AG04450 (cell line): ENCODE measurements at regions not wholly inside any gene's neighbourhood (a gene's known extent, or its start where the extent isn't known, plus 50 kb on each side); places are given as distances from the start of the nearest gene placed in this dataset.

Source experiments
- CTCF ChIA-PET: fragments of 300-600, 350-600 bp; formaldehyde crosslinking; extraction: SDS; loops from one replicate; lab custom pipeline; 2022; ENCODE audit warnings: antibody characterized with exemption, inconsistent platforms; lab: Charles Lee
- POLR2A ChIA-PET: fragments of 350-600 bp; formaldehyde crosslinking; extraction: SDS; loops from one replicate; lab custom pipeline; 2021; ENCODE audit warnings: antibody characterized with exemption, inconsistent platforms; lab: Yijun Ruan, JAX
- DNase-seq: peaks from one replicate; pipeline ENCODE4 v3.0.0-alpha.2; 2011; ENCODE audit warnings: low read depth, low spot score
- H3K27ac ChIP-seq: one replicate; pipeline ENCODE4 v1.5.1; 2012; ENCODE audit warnings: low read depth, low read length, control low read depth
- H3K27me3 ChIP-seq: one replicate; pipeline ENCODE4 v1.6.0; 2012; ENCODE audit warnings: low read length; ENCODE audit not compliant: control insufficient read depth, insufficient read depth
- H3K4me3 ChIP-seq: 2 replicates; pipeline ENCODE4 v1.5.1; 2011; ENCODE audit warnings: mild to moderate bottlenecking, low read depth, low read length, control low read depth
- H3K9me3 ChIP-seq: 2 replicates; pipeline ENCODE4 v1.5.1; 2012; ENCODE audit warnings: low read length; ENCODE audit not compliant: control insufficient read depth, insufficient read depth
- TF ChIP-seq, protein P1 (sequence below): IDR thresholded peaks from 2 replicates; pipeline ENCODE4 v1.5.1; 2011; ENCODE audit warnings: low read depth, low read length, control low read depth, inconsistent platforms

DNA sequence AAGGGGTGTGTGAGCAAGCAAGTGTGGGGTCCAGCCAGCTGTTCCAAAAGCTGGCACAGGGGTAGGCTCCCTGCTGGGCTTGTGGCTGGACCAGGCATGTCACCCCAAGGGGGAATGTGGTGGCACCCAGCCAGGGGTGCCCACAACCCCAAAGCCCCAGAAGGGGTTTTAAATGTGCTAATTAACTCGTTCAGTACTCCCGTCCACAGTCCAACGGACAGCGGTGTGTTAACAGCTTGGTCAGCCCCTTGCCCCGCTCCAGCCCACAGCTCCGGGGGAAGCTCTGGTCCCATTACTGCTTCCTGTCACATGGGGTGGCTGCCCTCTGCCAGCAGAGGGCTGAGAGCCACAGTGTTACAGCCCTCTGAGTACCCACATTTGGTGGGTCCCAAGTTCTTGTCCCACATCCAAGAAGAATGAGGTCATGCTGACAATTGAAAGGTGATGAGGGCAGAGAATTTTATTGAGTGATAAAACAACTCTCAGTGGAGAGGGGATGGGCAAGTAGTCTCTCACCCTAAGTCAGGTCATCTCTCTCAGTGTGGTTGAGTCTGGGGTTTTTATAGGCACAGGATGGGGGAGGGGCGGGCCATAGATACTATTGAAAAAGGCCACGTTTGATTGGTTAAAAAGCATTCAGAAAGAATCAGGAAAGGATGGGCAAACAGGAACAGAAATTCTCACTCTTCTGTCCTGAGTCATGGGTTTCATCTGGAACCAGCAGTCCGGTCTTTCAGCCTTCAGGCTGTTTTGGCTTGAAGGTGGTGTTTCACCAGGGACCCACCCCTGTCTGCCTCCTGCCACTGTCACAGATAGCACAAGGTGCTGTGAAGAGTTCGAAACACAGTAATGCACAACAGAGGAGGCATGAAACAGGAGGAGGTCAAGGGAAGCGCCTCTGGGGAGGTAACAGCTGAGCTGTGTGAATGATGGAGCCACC is 238.5 kb downstream of the NFATC2 start:
- TF ChIP-seq, protein P1, sequence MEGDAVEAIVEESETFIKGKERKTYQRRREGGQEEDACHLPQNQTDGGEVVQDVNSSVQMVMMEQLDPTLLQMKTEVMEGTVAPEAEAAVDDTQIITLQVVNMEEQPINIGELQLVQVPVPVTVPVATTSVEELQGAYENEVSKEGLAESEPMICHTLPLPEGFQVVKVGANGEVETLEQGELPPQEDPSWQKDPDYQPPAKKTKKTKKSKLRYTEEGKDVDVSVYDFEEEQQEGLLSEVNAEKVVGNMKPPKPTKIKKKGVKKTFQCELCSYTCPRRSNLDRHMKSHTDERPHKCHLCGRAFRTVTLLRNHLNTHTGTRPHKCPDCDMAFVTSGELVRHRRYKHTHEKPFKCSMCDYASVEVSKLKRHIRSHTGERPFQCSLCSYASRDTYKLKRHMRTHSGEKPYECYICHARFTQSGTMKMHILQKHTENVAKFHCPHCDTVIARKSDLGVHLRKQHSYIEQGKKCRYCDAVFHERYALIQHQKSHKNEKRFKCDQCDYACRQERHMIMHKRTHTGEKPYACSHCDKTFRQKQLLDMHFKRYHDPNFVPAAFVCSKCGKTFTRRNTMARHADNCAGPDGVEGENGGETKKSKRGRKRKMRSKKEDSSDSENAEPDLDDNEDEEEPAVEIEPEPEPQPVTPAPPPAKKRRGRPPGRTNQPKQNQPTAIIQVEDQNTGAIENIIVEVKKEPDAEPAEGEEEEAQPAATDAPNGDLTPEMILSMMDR: no peak
- no peak for DNase-seq
- no peaks in the 10 kb centered on the region for H3K27me3 ChIP-seq
- H3K4me3 ChIP-seq: no peak overlapping the region
- peaks cover 17% of the 10 kb centered on the region for H3K9me3 ChIP-seq
- ChIA-PET CTCF (interaction anchor here (0.6 to 6.5 kb wide), 3 partner anchors 289 to 322 kb away, joined by 4 to 295 read pairs (median 69); no protein-coding TSS in a partner anchor), POLR2A (no interaction called here)
- no peak overlapping the region for H3K27ac ChIP-seq

DNA sequence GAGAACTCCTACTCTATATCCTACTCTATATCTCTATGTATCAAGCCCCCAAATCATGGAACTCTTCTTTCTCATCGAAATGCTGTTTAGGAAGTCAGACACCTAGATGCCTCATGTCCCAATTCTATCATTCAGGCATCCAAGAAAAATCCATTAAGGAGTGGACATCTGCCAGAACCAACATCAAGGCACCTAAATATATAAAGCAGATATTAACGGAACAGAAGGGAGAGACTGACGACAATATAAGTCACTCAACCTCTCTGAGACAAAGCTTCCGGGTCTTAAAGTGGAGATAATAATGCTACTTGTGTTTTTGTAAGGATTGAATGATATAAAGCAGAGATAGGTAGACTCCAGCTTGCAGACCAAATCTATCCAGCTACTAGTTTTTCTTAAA is 241.5 kb downstream of the NFATC2 start:
- no peaks in the 10 kb centered on the region for H3K27me3 ChIP-seq
- no peak overlapping the region for H3K4me3 ChIP-seq
- H3K27ac ChIP-seq: no peak overlapping the region
- POLR2A ChIA-PET: no interaction called here
- peaks cover 17% of the 10 kb centered on the region for H3K9me3 ChIP-seq
- TF ChIP-seq, protein P1: no peak
- CTCF ChIA-PET: interaction anchor here (1.0 to 1.5 kb wide), 3 partner anchors 286 to 314 kb away, joined by 3 to 7 read pairs (median 3); no protein-coding TSS in a partner anchor
- DNase-seq: no peak

DNA sequence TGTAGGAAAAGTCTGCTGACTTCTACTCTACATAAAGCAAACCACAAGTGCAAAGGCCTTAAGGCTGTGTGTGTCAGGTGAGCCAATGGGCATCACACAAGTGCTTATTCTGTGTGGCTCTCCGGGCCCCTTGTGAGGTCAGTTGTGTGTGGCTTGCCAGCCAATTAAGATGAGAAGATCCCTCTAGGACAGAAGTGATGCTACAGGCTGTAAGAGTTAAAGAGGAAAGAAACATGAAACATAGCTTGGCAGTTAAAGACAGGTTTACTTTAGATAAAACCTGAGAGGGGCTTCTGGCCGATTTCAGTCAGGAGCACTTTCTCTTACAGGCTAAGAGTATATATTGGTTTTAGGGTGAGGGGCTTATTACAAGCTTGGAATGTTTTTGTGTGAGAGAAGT is 242.4 kb downstream of the NFATC2 start:
- CTCF ChIA-PET: interaction anchor here (1.4 kb wide), 1 partner anchor 313 kb away, joined by 7 read pairs; no protein-coding TSS in a partner anchor

DNA sequence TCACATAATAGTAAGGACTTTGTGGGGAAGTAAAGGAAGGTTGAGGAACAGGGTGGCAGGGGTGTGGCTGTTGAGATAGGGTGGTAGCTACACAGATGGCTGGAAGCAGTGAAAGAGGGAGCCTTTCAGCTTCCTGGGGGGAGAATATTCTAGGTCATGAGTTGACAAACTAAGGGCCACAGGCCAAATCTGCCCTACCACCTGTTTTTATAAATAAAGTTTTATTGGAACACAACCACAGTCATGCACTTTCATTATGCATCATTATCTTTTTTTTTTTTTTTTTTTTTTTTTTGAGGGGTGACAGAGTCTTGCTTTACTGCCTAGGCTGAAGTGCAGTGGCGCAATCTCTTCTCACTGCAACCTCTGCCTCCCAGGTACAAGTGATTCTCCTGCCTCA is 243.1 kb downstream of the NFATC2 start:
- H3K27me3 ChIP-seq: no peaks in the 10 kb centered on the region
- no peak overlapping the region for H3K4me3 ChIP-seq
- POLR2A ChIA-PET: no interaction called here
- no peak for DNase-seq
- TF ChIP-seq, protein P1: no peak
- H3K27ac ChIP-seq: no peak overlapping the region
- H3K9me3 ChIP-seq: peaks cover 17% of the 10 kb centered on the region
- CTCF ChIA-PET: interaction anchor here (0.8 to 1.3 kb wide), 3 partner anchors 8 to 312 kb away, joined by 3 to 4 read pairs (median 4); no protein-coding TSS in a partner anchor

More for the DNA sequence above, 242.4 kb downstream of the NFATC2 start:
- H3K9me3 ChIP-seq: peaks cover 17% of the 10 kb centered on the region
- H3K27me3 ChIP-seq: no peaks in the 10 kb centered on the region
- no peak overlapping the region for H3K27ac ChIP-seq
- H3K4me3 ChIP-seq: no peak overlapping the region
- TF ChIP-seq, protein P1: no peak
- POLR2A ChIA-PET: no interaction called here
- no peak for DNase-seq
